H1 (cell line): ENCODE measurements at regions not wholly inside any gene's neighbourhood (a gene's known extent, or its start where the extent isn't known, plus 50 kb on each side); places are given as distances from the start of the nearest gene placed in this dataset.

Experiments
- CTCF ChIA-PET: fragments of 300-600 bp; sonication (Branson Sonifier 250); formaldehyde crosslinking; loops from one replicate; lab custom pipeline; 2021; ENCODE audit not compliant: partially characterized antibody; lab: Charles Lee
- POLR2A ChIA-PET: fragments of 300-600 bp; sonication (Branson Sonifier 250); formaldehyde crosslinking; loops from one replicate; lab custom pipeline; 2021; ENCODE audit warnings: inconsistent platforms; ENCODE audit not compliant: partially characterized antibody; lab: Charles Lee
- DNase-seq, 2 experiments: peaks; one replicate each; pipeline versions ENCODE4 v3.0.0 to v3.0.0-alpha.2; 2010 to 2022; ENCODE audit warnings: low spot score in 2 of 2, low read depth in 1 of 2, mixed read lengths in 1 of 2
- FAIRE-seq: peaks from 2 replicates; lab custom pipeline; 2011; peaks lifted over from hg19 to GRCh38; lab: Jason Lieb, UNC
- H2AFZ ChIP-seq: 2 replicates; pipeline ENCODE4 v1.8.1; 2012; ENCODE audit warnings: low read length, inconsistent platforms
- H2AK5ac ChIP-seq: 2 replicates; pipeline ENCODE4 v1.6.1; 2013; ENCODE audit warnings: low read depth, low read length
- H2BK120ac ChIP-seq: replicated peaks from 2 replicates; pipeline ENCODE3; 2013; ENCODE audit warnings: low read depth, low read length, inconsistent platforms
- H2BK12ac ChIP-seq: 2 replicates; pipeline ENCODE4 v1.6.1; 2013; ENCODE audit warnings: low read depth, low read length
- H2BK15ac ChIP-seq: 2 replicates; pipeline ENCODE4 v1.6.1; 2013; ENCODE audit warnings: low read length
- H2BK20ac ChIP-seq: 2 replicates; pipeline ENCODE4 v1.6.1; 2013; ENCODE audit warnings: low read length
- H2BK5ac ChIP-seq: 2 replicates; pipeline ENCODE4 v1.6.1; 2013; ENCODE audit warnings: low read depth, low read length
- H3K14ac ChIP-seq: 2 replicates; pipeline ENCODE4 v1.6.1; 2013; ENCODE audit warnings: inconsistent platforms; ENCODE audit not compliant: insufficient read length
- H3K18ac ChIP-seq: 2 replicates; pipeline ENCODE4 v1.6.1; 2013; ENCODE audit warnings: low read length; ENCODE audit errors: extremely low read depth
- H3K23ac ChIP-seq: 2 replicates; pipeline ENCODE4 v1.6.1; 2013; ENCODE audit warnings: inconsistent platforms; ENCODE audit not compliant: insufficient read length
- H3K23me2 ChIP-seq: 2 replicates; pipeline ENCODE4 v1.6.1; 2013; ENCODE audit warnings: low read depth, low read length
- H3K27ac ChIP-seq: 2 replicates; pipeline ENCODE4 v1.6.1; 2011; ENCODE audit warnings: low read depth, low read length, inconsistent platforms
- H3K27me3 ChIP-seq, 4 experiments: replicated peaks in 1 of 4; 1 replicate in 1 of 4; 2 replicates in 3 of 4; pipeline versions ENCODE4 v1.6.1 to v1.8.1; 2011 to 2013; ENCODE audit warnings: low read length in 3 of 4, mild to moderate bottlenecking in 3 of 4, inconsistent platforms in 2 of 4, mixed read lengths in 2 of 4, moderate library complexity in 1 of 4; ENCODE audit not compliant: control insufficient read depth in 3 of 4, insufficient read depth in 3 of 4; ENCODE audit errors: extremely low read depth in 1 of 4
- H3K36me3 ChIP-seq, 4 experiments: 2 replicates each; pipeline versions ENCODE4 v1.6.1 to v1.8.1; 2011 to 2013; ENCODE audit warnings: mild to moderate bottlenecking in 4 of 4, low read length in 3 of 4, moderate library complexity in 2 of 4, control low read depth in 1 of 4, inconsistent platforms in 1 of 4; ENCODE audit not compliant: insufficient read depth in 4 of 4, control insufficient read depth in 2 of 4
- H3K4ac ChIP-seq: replicated peaks from 2 replicates; pipeline ENCODE3; 2013; ENCODE audit warnings: low read length, low read depth, mixed read lengths, inconsistent platforms; ENCODE audit not compliant: insufficient read length
- H3K4me1 ChIP-seq, 4 experiments: replicated peaks in 1 of 4; 1 replicate in 1 of 4; 2 replicates in 3 of 4; pipeline versions ENCODE4 v1.6.1 to v1.8.1; 2011 to 2013; ENCODE audit warnings: low read length in 3 of 4, inconsistent platforms in 2 of 4, mixed read lengths in 1 of 4; ENCODE audit not compliant: insufficient read depth in 4 of 4, control insufficient read depth in 3 of 4
- H3K4me2 ChIP-seq, 2 experiments: 2 replicates each; pipeline versions ENCODE4 v1.6.1 to v1.8.1; 2011 to 2013; ENCODE audit warnings: low read depth in 2 of 2, low read length in 2 of 2, control low read depth in 1 of 2, inconsistent platforms in 1 of 2, mild to moderate bottlenecking in 1 of 2; ENCODE audit not compliant: insufficient read depth in 1 of 2
- H3K4me3 ChIP-seq, 4 experiments: fragments of 200-600, 300-600 bp in 1 of 4; sonication (generic), shearing (Covaris generic), sonication (Bioruptor Twin) in 1 of 4; 2 replicates each; pipeline versions ENCODE4 v1.5.1 to v1.8.1; 2011 to 2016; ENCODE audit warnings: low read length in 4 of 4, low read depth in 3 of 4, control low read depth in 2 of 4, inconsistent platforms in 2 of 4, mild to moderate bottlenecking in 2 of 4, mixed read lengths in 1 of 4, moderate library complexity in 1 of 4; ENCODE audit not compliant: insufficient read depth in 2 of 4; ENCODE audit errors: extremely low read depth in 1 of 4
- H3K56ac ChIP-seq: replicated peaks from 2 replicates; pipeline ENCODE3; 2013; ENCODE audit warnings: low read depth, mild to moderate bottlenecking, mixed read lengths, low read length, inconsistent platforms; ENCODE audit not compliant: insufficient read length
- H3K79me1 ChIP-seq: 2 replicates; pipeline ENCODE4 v1.6.1; 2013; ENCODE audit warnings: low read depth, low read length, control low read depth
- H3K79me2 ChIP-seq, 2 experiments: 2 replicates each; pipeline versions ENCODE4 v1.6.1 to v1.8.1; 2012 to 2013; ENCODE audit warnings: low read length in 2 of 2, mild to moderate bottlenecking in 2 of 2, inconsistent platforms in 1 of 2; ENCODE audit not compliant: insufficient read depth in 2 of 2, control insufficient read depth in 1 of 2
- H3K9ac ChIP-seq, 4 experiments: replicated peaks in 1 of 4; 1 replicate in 1 of 4; 2 replicates in 3 of 4; pipeline versions ENCODE4 v1.6.1 to v1.8.1; 2011 to 2013; ENCODE audit warnings: low read depth in 3 of 4, low read length in 3 of 4, control low read depth in 2 of 4, mild to moderate bottlenecking in 2 of 4, moderate library complexity in 2 of 4, inconsistent platforms in 1 of 4; ENCODE audit errors: extremely low read depth in 1 of 4
- H3K9me3 ChIP-seq, 2 experiments: 2 replicates each; pipeline versions ENCODE4 v1.6.1 to v1.8.1; 2012 to 2013; ENCODE audit warnings: mild to moderate bottlenecking in 2 of 2, moderate library complexity in 2 of 2, control low read depth in 1 of 2, inconsistent platforms in 1 of 2, low read depth in 1 of 2, low read length in 1 of 2, mixed read lengths in 1 of 2; ENCODE audit not compliant: insufficient read depth in 2 of 2
- H4K20me1 ChIP-seq, 2 experiments: replicated peaks in 1 of 2; 2 replicates each; pipeline versions ENCODE3 to v1.8.1; 2011 to 2013; ENCODE audit warnings: inconsistent platforms in 2 of 2, low read length in 2 of 2, mild to moderate bottlenecking in 1 of 2; ENCODE audit not compliant: insufficient read depth in 2 of 2, control insufficient read depth in 1 of 2
- H4K5ac ChIP-seq: 2 replicates; pipeline ENCODE4 v1.6.1; 2013; ENCODE audit warnings: low read length, low read depth, mixed read lengths, inconsistent platforms; ENCODE audit not compliant: insufficient read length
- H4K8ac ChIP-seq: 2 replicates; pipeline ENCODE4 v1.8.0; 2013; ENCODE audit warnings: mild to moderate bottlenecking, moderate library complexity, low read length, inconsistent platforms; ENCODE audit not compliant: insufficient read depth; ENCODE audit errors: extremely low read depth
- H4K91ac ChIP-seq: replicated peaks from 2 replicates; pipeline ENCODE3; 2013; ENCODE audit warnings: low read length, mixed read lengths, inconsistent platforms; ENCODE audit not compliant: insufficient read length
- ASH2L ChIP-seq: fragments of 200-600, 300-600 bp; sonication (generic); IDR thresholded peaks from one replicate; pipeline ENCODE4 v1.7.1; 2017; ENCODE audit warnings: low read length
- BRCA1 ChIP-seq: IDR thresholded peaks from 2 replicates; pipeline ENCODE4 v1.6.1; 2012; ENCODE audit warnings: low read depth, low read length, improper control_type of control experiment
- CBX5 ChIP-seq: fragments of 300-800, 300-1000 bp; sonication (generic); IDR thresholded peaks from 2 replicates; pipeline ENCODE4 v1.7.1; 2016; ENCODE audit warnings: antibody characterized with exemption, low read length, low read depth
- CHD2 ChIP-seq: IDR thresholded peaks from 2 replicates; pipeline ENCODE4 v1.6.1; 2012; ENCODE audit warnings: low read length, improper control_type of control experiment
- CREB1 ChIP-seq: IDR thresholded peaks from 2 replicates; pipeline ENCODE4 v1.6.1; 2012; ENCODE audit warnings: inconsistent platforms
- EZH2 ChIP-seq: fragments of 200-600 bp; sonication (generic); IDR thresholded peaks from 2 replicates; pipeline ENCODE4 v1.7.1; 2012; ENCODE audit warnings: low read depth, mild to moderate bottlenecking, moderate library complexity, low read length, inconsistent platforms; ENCODE audit not compliant: severe bottlenecking
- HDAC6 ChIP-seq: IDR thresholded peaks from one replicate; pipeline ENCODE4 v1.7.1; 2012; ENCODE audit warnings: low read depth, mild to moderate bottlenecking, inconsistent platforms, low read length, moderate library complexity
- KDM4A ChIP-seq: IDR thresholded peaks from one replicate; pipeline ENCODE4 v1.7.1; 2012; ENCODE audit warnings: low read depth, mild to moderate bottlenecking, moderate library complexity, low read length, inconsistent platforms; ENCODE audit not compliant: severe bottlenecking
- RAD21 ChIP-seq, 2 experiments: IDR thresholded peaks in 1 of 2; conservative IDR thresholded peaks in 1 of 2; 2 replicates each; pipeline ENCODE4 v1.6.1; 2011; ENCODE audit warnings: low read depth in 2 of 2, low read length in 2 of 2, improper control_type of control experiment in 1 of 2, inconsistent platforms in 1 of 2, mild to moderate bottlenecking in 1 of 2, moderate library complexity in 1 of 2
- RFX5 ChIP-seq: IDR thresholded peaks from 2 replicates; pipeline ENCODE4 v1.6.1; 2011; ENCODE audit warnings: low read depth, low read length, improper control_type of control experiment, borderline replicate concordance
- SIX5 ChIP-seq: IDR thresholded peaks from 2 replicates; pipeline ENCODE4 v1.6.1; 2011; ENCODE audit warnings: mild to moderate bottlenecking, low read depth, low read length
- SP2 ChIP-seq: IDR thresholded peaks from 2 replicates; pipeline ENCODE4 v1.6.1; 2012; ENCODE audit warnings: mild to moderate bottlenecking, low read length, inconsistent platforms
- SRF ChIP-seq: IDR thresholded peaks from 2 replicates; pipeline ENCODE4 v1.6.1; 2011; ENCODE audit warnings: mild to moderate bottlenecking, low read depth, low read length, moderate library complexity
- SUZ12 ChIP-seq: fragments of 200-600 bp; sonication (generic); IDR thresholded peaks from 2 replicates; pipeline ENCODE4 v1.6.1; 2012; ENCODE audit warnings: mild to moderate bottlenecking, inconsistent platforms, low read length, moderate library complexity, mixed read lengths
- TAF1 ChIP-seq: IDR thresholded peaks from 2 replicates; pipeline ENCODE4 v1.6.1; 2011; ENCODE audit warnings: mild to moderate bottlenecking, low read depth, low read length
- TAF7 ChIP-seq: optimal IDR thresholded peaks from 2 replicates; pipeline ENCODE3; 2011; ENCODE audit warnings: low read depth, mild to moderate bottlenecking, inconsistent platforms, low read length, moderate library complexity, borderline replicate concordance
- TBP ChIP-seq: IDR thresholded peaks from 2 replicates; pipeline ENCODE4 v1.6.1; 2011; ENCODE audit warnings: low read depth, low read length, improper control_type of control experiment
- WGBS, 2 experiments: shearing (Covaris generic) in 1 of 2; methylation state at CpG; one replicate each; pipeline versions ENCODE4 v1.1.6 to v1.1.7; 2013 to 2015; ENCODE audit warnings: low lambda C conversion rate in 2 of 2, mixed read lengths in 2 of 2, inconsistent platforms in 1 of 2, low coverage in 1 of 2, missing lambda C conversion rate in 1 of 2; ENCODE audit not compliant: insufficient replicate concordance in 2 of 2, insufficient coverage in 1 of 2, insufficient read length in 1 of 2; ENCODE audit errors: extremely low coverage in 1 of 2, missing lambda C conversion rate in 1 of 2; 5-methylcytosine and 5-hydroxymethylcytosine counted together

DNA sequence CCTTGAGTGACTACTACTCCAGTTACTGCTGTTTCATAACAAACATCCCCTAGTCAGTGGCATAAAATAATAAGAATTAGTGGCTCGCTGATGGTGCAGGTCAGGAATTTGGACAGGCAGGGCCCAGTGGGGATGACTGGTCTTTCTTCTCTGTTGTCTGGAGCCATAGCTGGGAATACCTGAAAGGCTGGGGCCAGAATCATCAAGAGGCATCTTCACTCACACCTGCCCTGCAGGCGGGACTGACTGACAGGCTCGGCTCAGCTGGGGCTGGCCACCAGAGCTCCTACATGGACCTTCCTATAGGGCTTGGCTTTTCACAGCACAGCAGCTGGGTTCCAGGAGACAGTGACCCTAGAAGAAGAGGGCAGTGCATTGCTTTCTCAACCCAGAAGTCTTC lies 148.8 kb upstream of the ATP10A start:
- no peaks in the 10 kb centered on the region for H3K79me1 ChIP-seq
- no peak overlapping the region for H3K4me3 ChIP-seq
- H2BK5ac ChIP-seq = no peak overlapping the region
- H3K9me3 ChIP-seq = no peaks in the 10 kb centered on the region
- no peak overlapping the region for H3K56ac ChIP-seq
- H4K5ac ChIP-seq = no peak overlapping the region
- H4K20me1 ChIP-seq = no peaks in the 10 kb centered on the region
- no peaks in the 10 kb centered on the region for H3K36me3 ChIP-seq
- H4K91ac ChIP-seq = no peak overlapping the region
- H2AFZ ChIP-seq = no peak overlapping the region
- CTCF ChIA-PET = interaction anchor here (1.2 kb wide), 1 partner anchor 228 kb away, joined by 4 read pairs; no protein-coding TSS in a partner anchor
- no peaks in the 10 kb centered on the region for H3K79me2 ChIP-seq
- WGBS, 2 experiments = 89% methylated on average over 3 of the region's 3 CpGs; no CpG with 5 or more reads in 1 of the 2 experiments
- no peak for DNase-seq
- no peak overlapping the region for H3K23ac ChIP-seq
- no peak overlapping the region for H3K9ac ChIP-seq
- H2BK20ac ChIP-seq = no peak overlapping the region
- no peaks in the 10 kb centered on the region for H3K4me1 ChIP-seq
- POLR2A ChIA-PET = no interaction called here
- H3K4me2 ChIP-seq = no peak overlapping the region
- FAIRE-seq = no peak
- H2BK15ac ChIP-seq = no peak overlapping the region
- H4K8ac ChIP-seq = no peak overlapping the region
- TF ChIP-seq KDM4A = no peak
- no peak for TF ChIP-seq HDAC6
- no peak for TF ChIP-seq ASH2L
- TF ChIP-seq RAD21 (IDR thresholded peaks at IDR 0.05 in 1 of 2, conservative IDR thresholded peaks at IDR 0.05 in 1 of 2; ENCODE audit: low read depth in 2 of 2, low read length in 2 of 2) = no peak
- TF ChIP-seq TAF1 = no peak
- no peak for TF ChIP-seq SP2
- no peak for TF ChIP-seq BRCA1
- TF ChIP-seq CBX5 = no peak
- TF ChIP-seq RFX5 = no peak
- no peak for TF ChIP-seq EZH2
- TF ChIP-seq SIX5 = no peak
- TF ChIP-seq TAF7 = no peak
- no peak for TF ChIP-seq CHD2
- TF ChIP-seq SRF = no peak
- no peak for TF ChIP-seq SUZ12
- no peak for TF ChIP-seq TBP
- no peak for TF ChIP-seq CREB1
- no peak overlapping the region for H2BK12ac ChIP-seq
- no peak overlapping the region for H3K14ac ChIP-seq
- no peaks in the 10 kb centered on the region for H3K23me2 ChIP-seq
- H3K4ac ChIP-seq = no peak overlapping the region
- no peaks in the 10 kb centered on the region for H3K27me3 ChIP-seq
- H3K27ac ChIP-seq = no peak overlapping the region
- no peak overlapping the region for H2BK120ac ChIP-seq
- no peak overlapping the region for H3K18ac ChIP-seq
- no peak overlapping the region for H2AK5ac ChIP-seq
